Erythroblast (primary cell): ENCODE measurements at regions not wholly inside any gene's neighbourhood (a gene's known extent, or its start where the extent isn't known, plus 50 kb on each side); places are given as distances from the start of the nearest gene placed in this dataset.

Experiments used
- DNase-seq, 2 experiments: peaks; one replicate each; lab custom pipeline; 2025; lab: John Stamatoyannopoulos, UW
- GATA1 ChIP-seq: IDR thresholded peaks from 2 replicates; pipeline ENCODE4 v1.6.1; 2011; ENCODE audit warnings: low read depth, mild to moderate bottlenecking, control low read depth, low read length, moderate library complexity
- POLR2A ChIP-seq: IDR thresholded peaks from 2 replicates; pipeline ENCODE4 v1.6.1; 2011; ENCODE audit warnings: mild to moderate bottlenecking, low read length

- TF ChIP-seq POLR2A (no peak), GATA1 (no peak)
- DNase-seq, result no peak
These were observed 192.5 kb downstream of the KCNA5 start for GRCh38 chr12:5236022-5236640.

DNA sequence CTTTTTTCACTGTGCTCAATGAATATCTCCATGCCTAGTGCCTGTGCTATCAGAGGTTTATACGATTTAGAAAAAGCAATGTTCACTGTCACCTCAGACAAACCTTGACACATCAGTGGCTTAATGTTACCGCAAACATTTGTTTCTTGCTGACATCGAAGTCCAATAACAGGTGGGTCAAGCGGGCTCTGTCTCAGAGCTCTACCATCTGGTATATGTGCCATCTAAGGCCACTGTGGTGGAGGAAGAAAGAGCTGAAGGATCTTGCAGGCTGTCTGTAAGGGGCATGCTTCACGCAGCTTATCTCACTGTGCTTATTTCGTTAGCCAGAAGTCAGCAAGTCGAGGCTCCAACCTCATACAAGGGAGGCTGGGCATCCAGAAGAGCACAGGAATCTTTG lies 189.5 kb upstream of the NTF3 start:
- no peak for TF ChIP-seq POLR2A
- no peak for TF ChIP-seq GATA1
- no peak for DNase-seq

GRCh38 chr12:5243014-5243413 lies 188.9 kb upstream of the NTF3 start:
- TF ChIP-seq POLR2A (no peak), GATA1 (no peak)

GRCh38 chr12:5244513-5244972 lies 187.4 kb upstream of the NTF3 start:
- TF ChIP-seq GATA1 (no peak), POLR2A (no peak)
- peak; percentile 50 to 70 for DNase-seq

More at GRCh38 chr12:5243014-5243413, 188.9 kb upstream of the NTF3 start:
- DNase-seq, result no peak

DNA sequence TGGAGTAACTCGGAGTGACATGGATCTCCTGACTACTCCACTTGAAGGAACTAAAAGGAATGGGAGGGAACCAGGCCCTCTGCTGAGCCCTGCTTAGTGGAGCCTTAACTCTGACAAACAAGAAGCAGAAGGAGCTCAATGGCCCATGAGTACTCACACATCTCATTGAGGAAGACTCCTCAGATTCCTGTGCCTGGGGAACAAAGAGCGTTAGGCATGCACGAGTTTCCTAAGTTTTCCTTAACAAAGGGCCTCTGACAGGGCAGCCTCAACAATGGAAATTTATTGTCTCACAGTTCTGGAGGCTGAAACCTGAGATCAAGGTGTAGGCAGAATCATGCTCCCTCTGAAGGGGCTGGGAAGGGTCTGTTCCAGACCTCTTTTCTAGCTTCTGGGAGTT lies 185.7 kb upstream of the NTF3 start:
- no peak for DNase-seq
- TF ChIP-seq POLR2A (no peak), GATA1 (no peak)

- TF ChIP-seq GATA1 (no peak), POLR2A (no peak)
These were observed 184.8 kb upstream of the NTF3 start for GRCh38 chr12:5247144-5247543.

DNA sequence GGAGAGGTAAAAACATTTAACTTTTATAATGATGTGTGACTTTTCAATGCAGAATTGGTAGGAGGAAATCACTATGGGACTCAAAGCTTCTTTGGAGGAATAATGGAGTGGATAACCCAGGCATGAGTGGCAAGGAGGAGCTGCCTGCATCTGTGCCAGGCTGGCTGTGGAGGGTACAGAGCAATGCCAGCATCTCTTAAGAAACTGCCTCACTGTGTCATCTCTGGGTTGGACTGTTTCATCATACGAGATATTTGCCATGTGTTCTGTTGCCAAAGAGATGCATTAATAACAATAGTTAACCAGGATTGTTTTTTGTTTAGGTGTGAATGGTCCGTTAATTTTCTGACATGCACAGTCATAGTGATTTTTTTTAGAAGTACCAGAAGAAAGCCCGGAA lies 183.7 kb upstream of the NTF3 start:
- no peak for DNase-seq
- no peak for TF ChIP-seq GATA1
- no peak for TF ChIP-seq POLR2A

More at GRCh38 chr12:5247144-5247543, 184.8 kb upstream of the NTF3 start:
- no peak for DNase-seq

GRCh38 chr12:5248999-5249526 lies 182.8 kb upstream of the NTF3 start:
- DNase-seq, result no peak
- TF ChIP-seq POLR2A (no peak), GATA1 (no peak)

GRCh38 chr12:5251092-5251491 lies 180.8 kb upstream of the NTF3 start:
- TF ChIP-seq GATA1 (no peak), POLR2A (no peak)
- DNase-seq, result no peak

- no peak for DNase-seq
- TF ChIP-seq POLR2A, result no peak
- no peak for TF ChIP-seq GATA1
These were observed 180.1 kb upstream of the NTF3 start for GRCh38 chr12:5251786-5252185.

DNA sequence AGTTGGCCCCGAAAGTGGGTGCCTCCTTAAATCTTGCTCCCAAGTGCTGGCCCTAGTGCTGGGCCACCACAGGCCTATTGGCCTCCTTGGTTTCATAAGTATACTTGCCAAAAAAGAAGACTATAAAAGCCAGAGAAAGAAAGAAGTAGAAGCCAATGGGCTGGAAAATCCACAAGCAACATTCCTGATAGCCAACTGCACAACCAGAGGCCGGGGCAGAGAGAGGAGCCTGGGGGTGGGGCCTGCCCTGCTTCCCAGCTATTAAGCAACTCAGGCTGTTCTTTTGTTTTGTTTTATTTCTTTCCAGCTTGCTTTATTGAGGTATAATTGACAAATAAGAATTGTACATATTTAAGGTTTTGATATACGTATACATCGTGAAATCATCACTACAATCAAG lies 177.2 kb upstream of the NTF3 start:
- no peak for DNase-seq
- TF ChIP-seq GATA1 (no peak), POLR2A (no peak)

DNA sequence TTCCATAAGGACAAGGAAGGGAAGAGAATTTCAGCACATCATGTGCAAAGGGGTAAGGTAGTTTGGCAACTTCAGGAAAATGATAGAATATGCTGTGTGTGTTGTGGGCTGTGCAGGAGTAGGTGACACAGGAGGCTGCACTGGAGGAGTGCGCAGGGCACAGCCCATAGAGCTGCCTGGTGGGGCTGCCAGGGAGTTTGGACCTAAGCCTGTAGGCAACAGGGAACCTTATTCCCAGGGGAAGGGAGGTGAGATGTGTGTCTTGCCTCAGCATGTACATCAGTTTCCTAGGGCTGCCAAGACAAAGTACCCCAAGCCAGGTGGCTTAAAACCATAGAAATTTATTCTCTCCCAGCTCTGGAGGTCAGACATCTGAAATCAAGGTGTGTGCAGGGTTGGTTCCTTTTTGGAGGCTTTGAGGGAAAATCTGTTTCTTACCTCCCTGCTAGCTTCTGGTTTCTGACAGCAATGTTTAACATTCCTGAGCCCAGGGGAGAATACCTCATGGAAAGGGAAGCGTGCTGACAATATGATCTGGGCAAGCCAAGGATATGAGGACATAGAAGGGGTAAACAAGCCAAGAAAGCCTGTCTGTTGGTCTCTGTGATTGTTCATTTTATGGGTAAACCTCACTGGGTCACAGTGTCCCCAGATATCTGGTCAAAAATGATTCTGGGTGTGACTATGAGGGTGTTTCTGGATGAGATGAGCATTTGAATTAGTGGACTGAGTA lies 174.0 kb upstream of the NTF3 start:
- DNase-seq, result no peak
- no peak for TF ChIP-seq POLR2A
- no peak for TF ChIP-seq GATA1

- TF ChIP-seq GATA1, result no peak
- no peak for TF ChIP-seq POLR2A
- no peak for DNase-seq
These were observed 173.4 kb upstream of the NTF3 start for GRCh38 chr12:5258498-5258897.

- TF ChIP-seq GATA1 (no peak), POLR2A (no peak)
- no peak for DNase-seq
These were observed 173.0 kb upstream of the NTF3 start for GRCh38 chr12:5258926-5259325.

DNA sequence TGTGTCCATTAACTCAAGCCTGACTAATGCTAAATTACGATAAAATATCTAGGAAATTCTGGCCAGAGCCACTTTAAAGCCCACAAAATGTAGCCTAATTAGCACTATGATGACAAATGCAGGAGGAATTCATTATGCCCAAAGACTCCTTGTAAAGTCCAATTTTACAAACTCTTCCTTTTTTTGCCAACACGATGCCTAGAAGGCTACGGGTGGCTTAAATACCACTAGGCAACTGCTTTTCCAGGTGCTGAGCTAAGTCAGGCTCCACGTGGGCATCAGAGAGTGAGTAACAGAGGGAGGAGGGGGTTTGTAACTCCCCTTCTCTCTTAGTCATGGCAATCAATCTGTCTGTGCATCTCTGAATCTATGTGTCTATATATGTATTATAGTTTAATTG lies 172.4 kb upstream of the NTF3 start:
- TF ChIP-seq GATA1 (no peak), POLR2A (no peak)

More for the DNA sequence above, 172.4 kb upstream of the NTF3 start:
- DNase-seq, result no peak
